ENCODE measurements at regions not wholly inside any gene's neighbourhood (a gene's known extent, or its start where the extent isn't known, plus 50 kb on each side); places are given as distances from the start of the nearest gene placed in this dataset.

DNA sequence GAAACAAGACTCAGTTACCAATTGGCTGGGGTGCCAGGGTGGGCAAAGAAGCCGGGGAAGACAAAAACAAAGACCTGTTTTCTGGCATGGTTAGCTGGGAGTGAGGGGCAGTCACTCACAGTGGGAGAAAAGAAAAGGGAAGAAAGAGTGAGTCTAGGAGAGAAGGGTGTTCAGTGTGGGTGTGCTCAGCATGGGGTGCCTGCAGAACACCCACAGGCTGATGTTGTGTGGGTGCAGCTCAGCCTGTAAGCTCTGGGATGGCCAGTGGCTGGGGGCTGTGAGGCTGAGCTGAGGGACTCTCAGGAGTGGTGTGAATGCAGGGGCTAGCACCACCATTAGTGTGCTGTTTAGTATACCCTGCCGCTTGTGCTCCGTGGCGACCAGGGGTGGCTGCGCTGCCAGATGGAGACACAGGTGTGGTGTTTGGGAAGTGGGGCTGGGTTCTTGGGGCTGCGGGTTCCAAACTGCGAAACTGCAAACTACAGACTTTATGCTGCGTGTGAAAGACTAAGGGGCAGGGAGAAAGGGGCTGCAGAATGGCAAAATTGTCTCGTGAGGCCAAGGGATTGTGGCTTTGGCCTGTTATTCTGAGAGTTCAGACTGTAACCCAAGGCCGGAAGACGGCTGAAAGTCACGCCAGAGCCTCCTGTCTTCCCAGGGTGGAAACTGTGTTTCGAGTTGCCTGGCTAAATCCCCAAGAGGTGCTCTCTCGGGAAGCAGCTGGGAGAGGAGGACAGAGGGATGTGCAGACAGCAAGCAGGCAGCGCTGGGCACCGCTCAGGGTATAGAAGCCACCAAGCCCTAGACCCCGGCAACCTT is 156.3 kb downstream of the TTC32 start:
- H3K9me2 ChIP-seq (replicated peaks; ENCODE audit: insufficient read depth, low read length), result no peaks in the 10 kb centered on the region
- H3F3A ChIP-seq (ENCODE audit: insufficient read depth, low read length), result no peaks in the 10 kb centered on the region
- H3K9me3 ChIP-seq (replicated peaks; ENCODE audit: insufficient read depth, low read length), result no peaks in the 10 kb centered on the region
- H3K4me1 ChIP-seq (ENCODE audit: low read length), result no peaks in the 10 kb centered on the region
- no peak overlapping the region for H3K4me2 ChIP-seq (ENCODE audit: low read depth, low read length)
- H3K27me3 ChIP-seq (replicated peaks; ENCODE audit: insufficient read depth, low read length), result no peaks in the 10 kb centered on the region
- no peak overlapping the region for H2AFZ ChIP-seq (ENCODE audit: low read length)
- no peak for TF ChIP-seq EZH2phosphoT487 (IDR thresholded peaks at IDR 0.05; ENCODE audit: low read length)
- TF ChIP-seq EZH2 (optimal IDR thresholded peaks at IDR 0.05; ENCODE audit: low read depth, low read length), result no peak
- TF ChIP-seq, protein P1, sequence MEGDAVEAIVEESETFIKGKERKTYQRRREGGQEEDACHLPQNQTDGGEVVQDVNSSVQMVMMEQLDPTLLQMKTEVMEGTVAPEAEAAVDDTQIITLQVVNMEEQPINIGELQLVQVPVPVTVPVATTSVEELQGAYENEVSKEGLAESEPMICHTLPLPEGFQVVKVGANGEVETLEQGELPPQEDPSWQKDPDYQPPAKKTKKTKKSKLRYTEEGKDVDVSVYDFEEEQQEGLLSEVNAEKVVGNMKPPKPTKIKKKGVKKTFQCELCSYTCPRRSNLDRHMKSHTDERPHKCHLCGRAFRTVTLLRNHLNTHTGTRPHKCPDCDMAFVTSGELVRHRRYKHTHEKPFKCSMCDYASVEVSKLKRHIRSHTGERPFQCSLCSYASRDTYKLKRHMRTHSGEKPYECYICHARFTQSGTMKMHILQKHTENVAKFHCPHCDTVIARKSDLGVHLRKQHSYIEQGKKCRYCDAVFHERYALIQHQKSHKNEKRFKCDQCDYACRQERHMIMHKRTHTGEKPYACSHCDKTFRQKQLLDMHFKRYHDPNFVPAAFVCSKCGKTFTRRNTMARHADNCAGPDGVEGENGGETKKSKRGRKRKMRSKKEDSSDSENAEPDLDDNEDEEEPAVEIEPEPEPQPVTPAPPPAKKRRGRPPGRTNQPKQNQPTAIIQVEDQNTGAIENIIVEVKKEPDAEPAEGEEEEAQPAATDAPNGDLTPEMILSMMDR (IDR thresholded peaks at IDR 0.05; ENCODE audit: low read length), result no peak
- H3K4me3 ChIP-seq (ENCODE audit: low read length), result no peak overlapping the region
- no peaks in the 10 kb centered on the region for H3K79me2 ChIP-seq (ENCODE audit: low read length)
- no peaks in the 10 kb centered on the region for H3K36me3 ChIP-seq (replicated peaks; ENCODE audit: insufficient read depth, low read length)
- no peaks in the 10 kb centered on the region for H4K20me1 ChIP-seq (ENCODE audit: insufficient read depth, low read length)
- no peak overlapping the region for H3K27ac ChIP-seq (ENCODE audit: low read length)
- no peak overlapping the region for H3K9ac ChIP-seq (ENCODE audit: low read length)
- no peak for DNase-seq

DNA sequence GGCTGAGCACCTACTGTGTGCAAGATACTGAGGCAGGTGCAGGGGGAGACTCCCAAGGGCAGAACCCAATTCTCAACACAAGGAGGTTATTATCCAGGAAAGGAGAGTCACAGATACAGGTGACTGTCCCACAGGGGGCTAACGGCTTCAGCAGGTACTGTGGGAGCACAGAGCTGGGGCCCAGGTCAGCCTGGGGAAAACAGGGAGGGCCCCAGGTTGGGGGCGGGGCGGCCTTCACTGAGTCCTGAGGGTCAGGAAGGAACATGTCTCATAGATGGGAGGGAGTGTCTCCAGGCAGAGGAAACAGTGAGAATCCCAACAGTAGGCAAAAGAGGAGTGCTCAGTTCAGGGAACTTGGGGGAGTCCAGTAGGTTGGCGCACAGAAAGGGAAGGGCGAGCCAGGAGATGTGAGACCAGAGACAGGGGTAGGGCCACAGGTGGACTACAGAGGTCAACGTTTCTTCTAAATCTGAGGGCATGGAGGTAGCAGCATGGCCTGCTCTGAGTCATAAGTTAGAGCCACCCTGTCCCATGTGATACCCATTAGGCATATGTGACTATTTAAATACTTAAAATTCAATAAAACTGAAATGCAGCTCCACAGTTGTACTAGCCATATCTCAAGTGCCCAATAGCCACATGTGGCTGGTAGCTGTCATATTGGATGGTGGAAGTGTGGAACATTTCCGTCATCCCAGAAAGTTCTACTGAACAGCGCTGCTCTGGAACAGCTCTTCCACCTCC is 157.2 kb downstream of the TTC32 start:
- Histone ChIP-seq H3K9me2 (replicated peaks; ENCODE audit: insufficient read depth, low read length) (no peaks in the 10 kb centered on the region), H3K4me1 (ENCODE audit: low read length) (no peaks in the 10 kb centered on the region), H3K27me3 (replicated peaks; ENCODE audit: insufficient read depth, low read length) (no peaks in the 10 kb centered on the region), H3K4me2 (ENCODE audit: low read depth, low read length) (no peak overlapping the region), H3K4me3 (ENCODE audit: low read length) (no peak overlapping the region), H2AFZ (ENCODE audit: low read length) (no peak overlapping the region), H3K36me3 (replicated peaks; ENCODE audit: insufficient read depth, low read length) (no peaks in the 10 kb centered on the region), H3F3A (ENCODE audit: insufficient read depth, low read length) (no peaks in the 10 kb centered on the region), H3K9ac (ENCODE audit: low read length) (no peak overlapping the region), H3K9me3 (replicated peaks; ENCODE audit: insufficient read depth, low read length) (no peaks in the 10 kb centered on the region), H4K20me1 (ENCODE audit: insufficient read depth, low read length) (no peaks in the 10 kb centered on the region), H3K27ac (ENCODE audit: low read length) (no peak overlapping the region), H3K79me2 (ENCODE audit: low read length) (no peaks in the 10 kb centered on the region)
- TF ChIP-seq, protein P1 (IDR thresholded peaks at IDR 0.05; ENCODE audit: low read length), result no peak
- TF ChIP-seq EZH2 (optimal IDR thresholded peaks at IDR 0.05; ENCODE audit: low read depth, low read length), result no peak
- no peak for TF ChIP-seq EZH2phosphoT487 (IDR thresholded peaks at IDR 0.05; ENCODE audit: low read length)
- no peak for DNase-seq

DNA sequence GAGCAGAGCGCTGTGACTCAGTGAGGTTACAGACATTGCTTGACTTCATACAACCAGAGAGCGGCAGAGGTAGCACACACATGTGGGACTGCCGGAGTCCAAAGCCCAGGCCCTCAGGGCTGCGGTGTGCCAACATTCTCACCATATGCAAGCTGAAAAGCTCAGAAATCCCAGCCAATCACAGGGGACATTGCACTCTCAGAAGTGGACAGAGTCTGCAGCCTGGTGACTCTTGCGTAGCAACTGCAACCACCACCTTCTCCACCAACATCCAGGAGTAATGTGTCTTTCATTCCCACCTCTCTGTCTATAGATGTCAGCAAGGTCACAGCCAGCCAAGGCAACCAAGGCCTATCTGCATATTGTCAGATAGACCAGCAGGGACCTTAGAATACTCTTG is 158.1 kb downstream of the TTC32 start:
- H3K79me2 ChIP-seq (ENCODE audit: low read length), result no peaks in the 10 kb centered on the region
- no peaks in the 10 kb centered on the region for H3F3A ChIP-seq (ENCODE audit: insufficient read depth, low read length)
- H3K9me2 ChIP-seq (replicated peaks; ENCODE audit: insufficient read depth, low read length), result no peaks in the 10 kb centered on the region
- H3K4me2 ChIP-seq (ENCODE audit: low read depth, low read length), result no peak overlapping the region
- H2AFZ ChIP-seq (ENCODE audit: low read length), result no peak overlapping the region
- H3K9ac ChIP-seq (ENCODE audit: low read length), result no peak overlapping the region
- DNase-seq, result no peak
- H3K27me3 ChIP-seq (replicated peaks; ENCODE audit: insufficient read depth, low read length), result no peaks in the 10 kb centered on the region
- H3K4me3 ChIP-seq (ENCODE audit: low read length), result no peak overlapping the region
- no peak overlapping the region for H3K27ac ChIP-seq (ENCODE audit: low read length)
- no peak for TF ChIP-seq EZH2 (optimal IDR thresholded peaks at IDR 0.05; ENCODE audit: low read depth, low read length)
- TF ChIP-seq, protein P1 (IDR thresholded peaks at IDR 0.05; ENCODE audit: low read length), result no peak
- no peak for TF ChIP-seq EZH2phosphoT487 (IDR thresholded peaks at IDR 0.05; ENCODE audit: low read length)
- no peaks in the 10 kb centered on the region for H3K9me3 ChIP-seq (replicated peaks; ENCODE audit: insufficient read depth, low read length)
- no peaks in the 10 kb centered on the region for H3K4me1 ChIP-seq (ENCODE audit: low read length)
- no peaks in the 10 kb centered on the region for H3K36me3 ChIP-seq (replicated peaks; ENCODE audit: insufficient read depth, low read length)
- no peaks in the 10 kb centered on the region for H4K20me1 ChIP-seq (ENCODE audit: insufficient read depth, low read length)

Data from MM.1S (cell line).